ENCODE measurements at regions not wholly inside any gene's neighbourhood (a gene's known extent, or its start where the extent isn't known, plus 50 kb on each side); places are given as distances from the start of the nearest gene placed in this dataset.

- DNase-seq, result no peak
These were observed 2129.4 kb upstream of the PIK3C3 start for GRCh38 chr18:39825485-39826150.

GRCh38 chr18:39806525-39806924, 2148.5 kb upstream of the PIK3C3 start:
- DNase-seq, result peak; percentile 47

DNA sequence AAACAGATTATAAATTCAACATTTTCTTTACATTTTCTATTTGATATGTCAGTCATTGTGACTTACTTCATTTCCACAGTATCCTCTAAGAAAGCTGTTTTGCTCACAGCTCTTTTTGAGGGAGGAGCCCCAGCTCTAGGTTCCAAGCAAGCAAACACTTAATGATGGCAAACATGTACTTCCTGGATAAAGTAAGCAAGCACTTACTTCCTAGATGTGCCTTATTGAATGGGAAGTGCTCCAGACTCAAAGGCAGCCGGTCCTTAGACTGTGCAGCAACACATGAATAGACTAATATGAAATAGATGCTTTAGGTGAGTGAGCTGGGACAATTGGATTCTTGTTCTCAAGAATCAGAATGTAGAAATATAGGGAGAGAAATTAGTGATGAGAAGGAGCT, 2149.8 kb upstream of the PIK3C3 start:
- DNase-seq, result no peak

GRCh38 chr18:39802648-39803229, 2152.3 kb upstream of the PIK3C3 start:
- no peak for DNase-seq

DNA sequence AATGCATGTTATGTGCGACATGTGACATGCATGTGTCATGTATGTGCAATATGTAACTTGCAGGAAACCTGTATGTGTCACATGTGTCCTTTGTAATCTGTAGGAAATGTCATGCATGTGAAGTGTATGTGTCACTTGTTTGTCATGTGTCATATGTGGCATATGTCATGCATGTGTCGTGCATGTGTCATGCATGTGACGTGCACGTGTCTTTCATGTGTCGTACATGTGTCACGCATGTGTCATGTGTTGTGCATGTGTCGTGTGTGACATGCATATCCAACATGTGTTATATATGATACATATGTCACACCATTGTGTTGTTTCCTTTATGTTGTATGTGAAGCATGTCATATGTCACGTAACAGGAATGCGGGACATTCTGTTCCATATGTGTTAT, 2153.2 kb upstream of the PIK3C3 start:
- DNase-seq, result no peak

DNA sequence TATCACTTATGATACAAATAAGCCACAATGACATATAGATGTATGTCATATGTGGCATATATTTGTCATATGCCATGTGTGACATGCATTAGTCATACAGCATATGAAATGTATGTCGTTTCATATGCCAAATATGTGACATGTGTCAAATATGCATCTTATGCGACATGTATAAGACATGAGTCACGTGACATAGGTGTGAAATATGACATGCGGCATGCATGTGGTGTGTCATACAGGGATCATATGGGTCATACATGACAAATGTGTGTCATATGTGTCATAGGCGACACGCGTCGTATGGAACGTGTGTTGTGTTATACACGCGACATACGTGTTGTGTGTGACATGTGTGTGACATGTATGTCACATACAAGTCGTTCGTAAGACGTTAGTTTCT, 2154.0 kb upstream of the PIK3C3 start:
- no peak for DNase-seq

DNA sequence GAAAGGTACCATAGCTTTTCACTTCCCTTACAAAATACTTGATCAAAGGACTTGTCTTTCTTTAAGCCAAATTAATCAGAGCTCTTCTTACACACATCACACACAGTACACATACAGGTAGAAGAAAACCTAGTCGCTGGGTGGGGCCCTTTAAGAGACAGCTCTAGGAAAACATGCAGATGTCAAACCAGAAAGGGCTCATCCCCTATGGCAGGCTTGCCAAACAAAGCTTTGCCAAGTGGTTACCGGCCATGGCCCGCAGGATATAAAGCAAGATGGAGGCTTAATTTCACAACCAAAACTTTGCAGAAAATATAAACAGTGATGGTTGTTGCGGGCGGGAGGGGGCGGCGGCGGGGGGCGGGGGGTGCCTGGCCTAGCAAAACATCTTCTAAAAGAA, 2156.0 kb upstream of the PIK3C3 start:
- DNase-seq, result peak; percentile 7

- no peak for DNase-seq
These were observed 2158.6 kb upstream of the PIK3C3 start for GRCh38 chr18:39796393-39796792.

GRCh38 chr18:39795350-39795749, 2159.7 kb upstream of the PIK3C3 start:
- DNase-seq, result no peak

DNA sequence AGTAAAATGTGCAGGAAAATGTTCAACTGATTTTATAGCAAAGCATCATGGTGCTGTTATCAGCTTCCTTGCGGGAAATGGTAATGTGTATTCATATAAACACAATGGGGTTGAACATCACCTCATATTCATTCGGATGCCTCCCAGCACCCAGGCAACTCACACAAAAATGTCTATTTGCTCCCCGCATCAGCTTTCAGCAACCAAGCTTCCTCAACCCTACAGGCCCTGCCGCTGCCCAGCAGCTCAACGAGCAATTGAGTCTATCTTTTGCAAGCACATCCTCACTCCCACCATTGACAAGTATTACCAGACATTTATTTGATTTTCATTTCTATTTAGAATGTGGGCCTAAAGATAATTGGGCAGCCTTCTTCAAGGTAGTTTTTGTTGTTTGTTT, 2161.4 kb upstream of the PIK3C3 start:
- DNase-seq, result no peak

DNA sequence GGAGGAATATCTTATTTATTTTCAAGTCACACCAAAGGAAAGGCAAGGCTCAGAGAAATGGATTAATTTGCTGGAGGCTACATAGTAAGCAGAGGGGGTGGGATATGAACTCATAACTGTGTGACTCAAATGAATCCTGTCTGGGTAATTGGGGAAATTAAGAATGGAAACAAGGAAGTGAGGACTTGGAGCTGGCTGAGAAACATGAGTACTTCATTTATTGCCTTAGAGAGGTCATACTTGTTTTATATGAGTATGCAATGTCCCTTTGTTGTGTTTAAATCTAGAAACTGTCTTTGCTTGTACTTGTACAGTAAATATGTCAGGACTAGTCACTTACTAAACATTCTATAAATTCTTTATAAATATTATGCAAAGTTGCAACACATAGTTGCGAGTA, 2166.7 kb upstream of the PIK3C3 start:
- peak; percentile 38 for DNase-seq

GRCh38 chr18:39786477-39786876, 2168.6 kb upstream of the PIK3C3 start:
- DNase-seq, result no peak

- no peak for DNase-seq
These were observed 2170.5 kb upstream of the PIK3C3 start for GRCh38 chr18:39784541-39784940.

GRCh38 chr18:39781565-39781964, 2173.5 kb upstream of the PIK3C3 start:
- DNase-seq, result no peak

DNA sequence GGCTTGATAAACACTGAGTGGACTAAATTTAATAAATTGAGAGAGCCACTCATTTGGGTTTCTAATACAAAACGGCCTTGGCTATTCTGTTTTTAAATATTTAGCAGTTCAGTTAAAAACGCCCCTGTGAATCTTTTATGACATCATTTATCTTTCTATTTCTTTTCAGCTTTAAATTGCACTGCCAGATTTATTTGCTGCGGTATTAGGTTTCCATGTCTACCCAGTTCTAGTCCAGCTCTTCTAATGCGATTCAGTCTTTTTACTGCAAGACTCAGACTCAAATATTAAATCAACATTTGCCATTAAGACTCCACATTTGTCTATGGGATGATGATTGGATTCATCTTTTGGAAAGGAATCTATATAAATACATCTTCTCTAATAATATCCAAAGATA, 2174.3 kb upstream of the PIK3C3 start:
- DNase-seq, result no peak

- no peak for DNase-seq
These were observed 2175.1 kb upstream of the PIK3C3 start for GRCh38 chr18:39779926-39780325.

GRCh38 chr18:39776766-39777165, 2178.3 kb upstream of the PIK3C3 start:
- no peak for DNase-seq

DNA sequence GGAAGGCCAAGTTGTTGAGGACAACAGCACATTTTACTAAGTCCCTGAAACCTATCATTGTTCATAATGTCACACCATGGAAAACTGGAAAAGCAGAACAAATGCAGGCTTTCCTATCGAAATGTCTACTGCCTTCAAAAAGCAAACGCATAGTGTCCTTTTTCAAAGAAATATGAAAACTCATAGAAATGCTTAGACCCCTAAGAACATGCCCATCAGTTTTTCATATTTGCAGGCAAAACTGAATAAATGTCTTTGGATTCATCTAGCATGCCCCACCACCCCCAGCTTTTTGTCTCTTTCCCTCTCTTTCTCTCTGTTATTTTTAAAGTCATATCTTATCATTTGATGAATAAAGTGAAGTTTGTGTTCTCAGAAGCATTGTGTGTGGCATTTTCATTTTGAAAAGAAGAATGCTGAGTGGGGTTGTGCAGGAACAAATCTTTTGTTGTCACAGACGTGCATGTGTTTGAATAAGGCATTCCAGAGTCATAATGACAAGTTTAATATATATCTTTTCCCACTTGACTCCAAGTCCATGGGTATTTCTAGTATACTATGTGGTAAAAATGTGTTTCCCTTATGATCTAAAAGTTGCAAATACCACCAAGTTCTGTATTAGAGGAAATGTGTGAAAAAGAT, 2180.0 kb upstream of the PIK3C3 start:
- no peak for DNase-seq

- peak; percentile 41 for DNase-seq
These were observed 2181.4 kb upstream of the PIK3C3 start for GRCh38 chr18:39773646-39774045.

DNA sequence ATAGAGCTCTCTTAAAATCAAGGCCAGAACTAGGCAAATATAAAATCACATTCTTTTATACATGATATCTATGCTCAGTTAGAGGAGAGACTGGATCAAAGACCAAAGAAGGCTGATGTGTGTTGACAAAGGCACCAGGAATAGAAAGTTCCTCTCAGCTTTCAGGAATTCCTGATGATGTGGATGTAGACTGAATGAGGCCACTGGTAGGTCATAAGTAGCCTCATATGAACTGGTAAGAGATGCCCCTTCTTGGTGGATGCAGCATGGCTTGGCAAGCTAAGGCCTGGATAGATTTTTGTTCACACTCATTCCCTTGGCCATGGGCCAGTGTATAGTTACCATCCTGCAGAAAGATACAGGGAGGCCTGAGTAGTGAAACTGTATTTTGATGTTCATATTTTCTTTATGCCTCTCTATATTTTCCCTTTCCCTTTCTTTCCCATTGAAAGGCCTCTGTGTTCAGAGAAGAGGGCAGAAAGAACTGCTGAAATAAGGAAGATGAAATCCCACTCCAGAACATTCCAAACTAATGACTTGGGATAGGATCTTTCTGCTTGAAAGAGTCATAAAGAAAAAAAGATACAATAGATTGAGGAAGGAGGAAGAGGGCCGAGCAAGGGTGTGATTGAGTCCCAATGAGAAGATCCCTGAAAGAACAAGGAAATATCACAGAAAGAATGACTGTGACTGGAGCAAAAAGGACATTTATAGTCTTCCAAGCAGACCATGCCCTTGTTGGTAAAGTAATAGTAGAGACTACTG, 2182.7 kb upstream of the PIK3C3 start:
- peak; percentile 18 for DNase-seq

DNA sequence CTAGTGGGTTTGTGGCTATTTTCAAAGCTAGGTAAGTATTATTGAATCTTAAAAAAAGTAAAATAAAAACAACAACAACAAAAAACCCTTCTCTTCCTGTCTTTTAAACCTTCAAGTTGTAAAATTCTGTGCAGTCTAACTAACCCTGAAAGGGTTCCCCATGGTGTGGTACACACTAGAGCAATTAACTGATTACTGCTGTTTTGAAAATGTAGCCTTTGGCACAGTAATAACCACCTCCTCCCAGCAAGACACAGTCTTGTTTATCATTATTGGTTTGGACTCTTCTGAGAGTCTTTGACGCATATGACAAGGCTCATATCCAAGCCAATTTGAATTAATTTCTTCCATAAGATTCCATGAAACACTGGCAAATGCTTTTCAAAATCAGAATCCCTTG, 2184.6 kb upstream of the PIK3C3 start:
- no peak for DNase-seq

GRCh38 chr18:39764873-39765272, 2190.2 kb upstream of the PIK3C3 start:
- no peak for DNase-seq

- DNase-seq, result no peak
These were observed 2193.8 kb upstream of the PIK3C3 start for GRCh38 chr18:39761273-39761672.

DNA sequence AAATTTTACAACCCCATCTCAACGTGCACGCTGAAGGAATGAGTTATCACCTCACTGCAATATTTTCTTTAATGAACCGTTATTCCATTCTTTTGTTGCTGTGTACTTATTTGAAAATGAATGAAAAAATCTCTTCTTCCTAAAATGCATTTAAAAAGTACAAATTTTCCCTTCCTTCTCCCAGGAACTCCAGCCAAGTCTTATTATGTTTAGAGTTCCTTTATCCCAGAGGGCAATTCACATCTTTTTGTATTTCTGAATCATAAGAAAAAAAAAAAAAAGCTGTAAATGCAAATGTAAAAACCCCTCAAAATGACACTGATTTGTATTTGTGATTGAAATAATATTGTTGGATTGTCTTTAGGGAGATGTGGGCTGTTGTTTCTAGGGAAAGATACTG, 2194.3 kb upstream of the CELF4 start:
- DNase-seq, result no peak

All from fibroblast of skin of right quadriceps (primary cell).